H9 (cell line): ENCODE measurements at regions not wholly inside any gene's neighbourhood (a gene's known extent, or its start where the extent isn't known, plus 50 kb on each side); places are given as distances from the start of the nearest gene placed in this dataset.

Experiments
- DNase-seq: peaks from one replicate; pipeline ENCODE4 v3.0.0-alpha.2; 2017
- H2AFZ ChIP-seq: one replicate; pipeline ENCODE4 v1.6.1; 2013; ENCODE audit warnings: mild to moderate bottlenecking, low read length, control low read depth, moderate library complexity
- H2AK5ac ChIP-seq: 2 replicates; pipeline ENCODE4 v1.6.1; 2013; ENCODE audit warnings: low read length, control low read depth, mixed read lengths; ENCODE audit not compliant: insufficient read length
- H2BK120ac ChIP-seq: one replicate; pipeline ENCODE4 v1.6.1; 2013; ENCODE audit warnings: low read depth, mild to moderate bottlenecking, low read length, control low read depth, inconsistent platforms; ENCODE audit not compliant: poor library complexity, severe bottlenecking
- H2BK12ac ChIP-seq: 2 replicates; pipeline ENCODE4 v1.6.1; 2013; ENCODE audit warnings: low read length, control low read depth, mixed read lengths, low read depth; ENCODE audit not compliant: insufficient read length
- H2BK15ac ChIP-seq: 2 replicates; pipeline ENCODE4 v1.6.1; 2013; ENCODE audit warnings: low read depth, low read length, control low read depth
- H2BK20ac ChIP-seq: one replicate; pipeline ENCODE4 v1.6.1; 2013; ENCODE audit warnings: low read depth, mild to moderate bottlenecking, low read length, control low read depth, inconsistent platforms; ENCODE audit not compliant: poor library complexity, severe bottlenecking
- H2BK5ac ChIP-seq: 2 replicates; pipeline ENCODE4 v1.6.1; 2013; ENCODE audit warnings: low read length, control low read depth, mixed read lengths; ENCODE audit not compliant: insufficient read length
- H3K14ac ChIP-seq: 2 replicates; pipeline ENCODE4 v1.6.1; 2013; ENCODE audit warnings: low read length, control low read depth; ENCODE audit not compliant: insufficient read depth
- H3K18ac ChIP-seq: 2 replicates; pipeline ENCODE4 v1.6.1; 2013; ENCODE audit warnings: low read depth, mild to moderate bottlenecking, mixed read lengths, low read length, control low read depth; ENCODE audit not compliant: insufficient read length
- H3K23ac ChIP-seq: 2 replicates; pipeline ENCODE4 v1.6.1; 2013; ENCODE audit warnings: low read length, control low read depth, mixed read lengths, low read depth; ENCODE audit not compliant: insufficient read length
- H3K23me2 ChIP-seq: 2 replicates; pipeline ENCODE4 v1.6.1; 2013; ENCODE audit warnings: low read depth, mild to moderate bottlenecking, mixed read lengths, low read length, control low read depth; ENCODE audit not compliant: insufficient read length, poor library complexity, severe bottlenecking
- H3K27ac ChIP-seq: 2 replicates; pipeline ENCODE4 v1.5.1; 2013; ENCODE audit warnings: low read length, control low read depth, mixed read lengths, low read depth; ENCODE audit not compliant: insufficient read length
- H3K27me3 ChIP-seq: 2 replicates; pipeline ENCODE4 v1.6.1; 2013; ENCODE audit warnings: low read length, control low read depth, inconsistent platforms; ENCODE audit not compliant: insufficient read depth
- H3K4ac ChIP-seq: 2 replicates; pipeline ENCODE4 v1.6.1; 2013; ENCODE audit warnings: low read depth, mild to moderate bottlenecking, control low read depth, inconsistent platforms, low read length, moderate library complexity
- H3K4me1 ChIP-seq: 2 replicates; pipeline ENCODE4 v1.6.1; 2013; ENCODE audit warnings: low read length, control low read depth, inconsistent platforms; ENCODE audit not compliant: insufficient read depth
- H3K4me2 ChIP-seq: 2 replicates; pipeline ENCODE4 v1.6.1; 2013; ENCODE audit warnings: low read length, control low read depth, mixed read lengths; ENCODE audit not compliant: insufficient read length, insufficient read depth
- H3K56ac ChIP-seq: 2 replicates; pipeline ENCODE4 v1.6.1; 2013; ENCODE audit warnings: low read depth, mild to moderate bottlenecking, mixed read lengths, low read length, control low read depth; ENCODE audit not compliant: insufficient read length
- H3K79me1 ChIP-seq: 2 replicates; pipeline ENCODE4 v1.6.1; 2013; ENCODE audit warnings: low read depth, mild to moderate bottlenecking, moderate library complexity, low read length, control low read depth, inconsistent platforms; ENCODE audit not compliant: insufficient read depth, poor library complexity, severe bottlenecking
- H3K79me2 ChIP-seq: 2 replicates; pipeline ENCODE4 v1.6.1; 2013; ENCODE audit warnings: low read length, control low read depth, inconsistent platforms; ENCODE audit not compliant: insufficient read depth
- H3K9ac ChIP-seq: 2 replicates; pipeline ENCODE4 v1.6.1; 2013; ENCODE audit warnings: low read length, control low read depth, mixed read lengths; ENCODE audit not compliant: insufficient read length; ENCODE audit errors: extremely low read depth
- H3K9me3 ChIP-seq: one replicate; pipeline ENCODE4 v1.6.1; 2013; ENCODE audit warnings: low read depth, low read length, inconsistent platforms; ENCODE audit not compliant: control insufficient read depth
- H3T11ph ChIP-seq: one replicate; pipeline ENCODE4 v1.6.1; 2013; ENCODE audit warnings: mild to moderate bottlenecking, low read length, control low read depth, inconsistent platforms
- H4K20me1 ChIP-seq: one replicate; pipeline ENCODE4 v1.6.1; 2013; ENCODE audit not compliant: control insufficient read depth, insufficient read length, insufficient read depth
- H4K5ac ChIP-seq: 2 replicates; pipeline ENCODE4 v1.6.1; 2013; ENCODE audit warnings: low read depth, mild to moderate bottlenecking, mixed read lengths, low read length, control low read depth; ENCODE audit not compliant: insufficient read length
- H4K8ac ChIP-seq: replicated peaks from 2 replicates; pipeline ENCODE4 v1.6.1; 2013; ENCODE audit warnings: low read length, control low read depth, mixed read lengths, low read depth; ENCODE audit not compliant: insufficient read length
- H4K91ac ChIP-seq: 2 replicates; pipeline ENCODE4 v1.6.1; 2013; ENCODE audit warnings: low read depth, mild to moderate bottlenecking, moderate library complexity, mixed read lengths, low read length, control low read depth; ENCODE audit not compliant: insufficient read length
- H3K27ac Mint-ChIP-seq, 3 experiments: 2 replicates in 2 of 3; 3 replicates in 1 of 3; pipeline ENCODE4 v1.8.0; 2020 to 2021; ENCODE audit warnings: mixed read lengths in 3 of 3, mild to moderate bottlenecking in 1 of 3, moderate library complexity in 1 of 3
- H3K27me3 Mint-ChIP-seq: 2 replicates; pipeline ENCODE4 v1.8.0; 2021; ENCODE audit warnings: low read depth, mild to moderate bottlenecking, moderate library complexity, mixed read lengths
- H3K36me3 Mint-ChIP-seq, 3 experiments: 2 replicates in 2 of 3; 3 replicates in 1 of 3; pipeline ENCODE4 v1.8.0; 2020 to 2021; ENCODE audit warnings: low read depth in 3 of 3, mixed read lengths in 3 of 3; ENCODE audit not compliant: insufficient read depth in 1 of 3
- H3K4me1 Mint-ChIP-seq, 2 experiments: 2 replicates each; pipeline ENCODE4 v1.8.0; 2020; ENCODE audit warnings: mixed read lengths in 2 of 2
- H3K4me3 Mint-ChIP-seq, 2 experiments: 2 replicates in 1 of 2; 3 replicates in 1 of 2; pipeline ENCODE4 v1.8.0; 2020 to 2021; ENCODE audit warnings: mild to moderate bottlenecking in 2 of 2, mixed read lengths in 2 of 2, moderate library complexity in 1 of 2
- H3K9me3 Mint-ChIP-seq, 2 experiments: 2 replicates in 1 of 2; 3 replicates in 1 of 2; pipeline ENCODE4 v1.8.0; 2020; ENCODE audit warnings: mild to moderate bottlenecking in 2 of 2, mixed read lengths in 2 of 2, moderate library complexity in 1 of 2
- CTCF ChIP-seq: fragments of 200-600 bp; sonication (generic); conservative IDR thresholded peaks from 3 replicates; pipeline ENCODE4 v1.8.0; 2021; ENCODE audit warnings: antibody characterized with exemption, mild to moderate bottlenecking
- WGBS: extraction: QIAGEN DNeasy Blood & Tissue Kit; methylation state at CpG from one replicate; pipeline ENCODE4 v1.1.7; 2013; ENCODE audit warnings: missing lambda C conversion rate, low lambda C conversion rate, mixed read lengths; ENCODE audit not compliant: insufficient read length; ENCODE audit errors: extremely low coverage; 5-methylcytosine and 5-hydroxymethylcytosine counted together

DNA sequence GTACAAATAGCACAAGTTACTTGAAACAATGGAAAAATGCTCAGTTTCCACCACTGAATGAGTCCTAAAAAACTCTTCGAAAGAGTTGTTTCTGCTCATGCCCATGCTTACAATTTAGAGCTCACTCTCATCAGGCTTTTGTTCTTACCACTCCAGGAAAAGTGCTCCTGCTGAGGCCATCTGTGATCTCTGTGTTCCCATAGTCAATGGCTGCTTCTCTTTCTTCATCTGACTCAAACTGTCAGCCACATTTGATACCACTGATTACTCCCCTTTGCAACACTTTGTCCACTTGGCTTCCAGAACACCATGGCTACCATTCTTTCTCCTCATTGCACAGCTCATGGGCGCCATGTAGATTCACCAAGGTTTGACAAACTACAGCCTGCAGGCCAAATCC is 80.0 kb upstream of the SLC34A2 start:
- no peak for TF ChIP-seq CTCF
- H3K27me3 ChIP-seq: no peaks in the 10 kb centered on the region
- H2BK12ac ChIP-seq: no peak overlapping the region
- no peaks in the 10 kb centered on the region; a peak in 1 of 5 replicates for H3K9me3 Mint-ChIP-seq
- no peak overlapping the region for H3K4me2 ChIP-seq
- H3K9ac ChIP-seq: no peak overlapping the region
- H3K36me3 Mint-ChIP-seq: no peaks in the 10 kb centered on the region; a peak in 1 of 7 replicates
- H3K23ac ChIP-seq: no peak overlapping the region
- H3K79me1 ChIP-seq: no peaks in the 10 kb centered on the region
- H2AK5ac ChIP-seq: no peak overlapping the region
- H3K9me3 ChIP-seq: no peaks in the 10 kb centered on the region
- no peak overlapping the region for H2BK20ac ChIP-seq
- H4K8ac ChIP-seq: no peak overlapping the region
- WGBS: no CpG with 5 or more reads among the region's 2 CpGs
- H2BK5ac ChIP-seq: no peak overlapping the region
- no peak overlapping the region for H3K4ac ChIP-seq
- no peak overlapping the region for H3K56ac ChIP-seq
- H4K91ac ChIP-seq: no peak overlapping the region
- DNase-seq: no peak
- H3K79me2 ChIP-seq: no peaks in the 10 kb centered on the region
- H3K4me3 Mint-ChIP-seq: no peak overlapping the region
- H3T11ph ChIP-seq: no peak overlapping the region
- no peak overlapping the region for H4K5ac ChIP-seq
- H2BK120ac ChIP-seq: no peak overlapping the region
- H3K23me2 ChIP-seq: no peaks in the 10 kb centered on the region
- H3K14ac ChIP-seq: no peak overlapping the region
- H3K18ac ChIP-seq: no peak overlapping the region
- no peaks in the 10 kb centered on the region for H3K27me3 Mint-ChIP-seq
- H2BK15ac ChIP-seq: no peak overlapping the region
- no peak overlapping the region for H2AFZ ChIP-seq
- H3K4me1 ChIP-seq: peaks cover 8% of the 10 kb centered on the region; the same call in 1 of the 2 replicates
- H4K20me1 ChIP-seq: no peaks in the 10 kb centered on the region
- H3K27ac ChIP-seq: no peak overlapping the region
- peak overlapping the region in 2 of 3 experiments; percentile 29 to 45; a peak in 3 of 7 replicates for H3K27ac Mint-ChIP-seq
- peaks cover 44 to 48% of the 10 kb centered on the region in 2 experiments for H3K4me1 Mint-ChIP-seq
